GM18907 (cell line): ENCODE measurements at regions not wholly inside any gene's neighbourhood (a gene's known extent, or its start where the extent isn't known, plus 50 kb on each side); places are given as distances from the start of the nearest gene placed in this dataset.
"Not testable (repeated sequence)": the region's sequence is repeated elsewhere in the genome, so short reads cannot be mapped to it uniquely, and the experiment has no call there.

Experiments
- ATAC-seq: cut with Tn5 transposase; IDR thresholded peaks from one replicate; pipeline ENCODE4 v1.9.1; 2021; ENCODE audit warnings: mild to moderate bottlenecking, moderate library complexity; ENCODE audit not compliant: unreplicated experiment

DNA sequence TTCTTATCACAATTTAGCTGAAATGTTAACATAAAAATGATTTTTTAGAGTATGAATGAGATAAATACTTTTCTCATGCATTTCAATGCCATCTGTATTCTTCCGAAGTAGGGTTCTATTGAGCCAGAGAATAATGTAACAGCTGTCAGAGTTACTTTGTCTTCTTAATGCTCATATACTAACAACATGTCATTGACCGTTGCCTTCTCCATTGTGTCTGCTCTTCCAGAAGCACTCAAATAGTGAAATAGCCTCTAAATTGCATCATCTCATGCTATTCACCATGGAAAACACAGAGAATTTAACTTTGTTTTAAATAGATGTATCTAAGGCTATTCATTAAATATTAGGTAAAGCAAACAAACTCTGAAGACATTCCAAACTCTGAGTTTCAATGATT is 1875.9 kb upstream of the CDH9 start:
- no peak for ATAC-seq

DNA sequence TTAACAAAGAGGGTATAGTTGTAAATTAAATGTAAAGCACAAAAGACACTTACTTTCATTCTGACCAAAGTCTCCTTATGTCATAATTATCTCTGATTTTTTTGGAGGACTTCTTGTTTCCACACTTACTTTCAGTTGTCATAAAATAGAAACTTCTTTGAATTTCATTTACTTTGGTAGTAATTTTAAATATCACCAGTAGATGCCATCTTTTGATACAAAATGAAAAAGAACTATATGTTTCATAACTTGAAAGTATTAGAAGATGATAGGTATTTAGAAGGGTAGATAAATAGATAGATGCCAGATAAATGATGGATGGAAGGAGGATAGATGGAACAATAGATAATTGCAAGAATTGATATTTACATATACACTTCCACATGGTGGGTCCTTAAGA is 1865.3 kb upstream of the CDH9 start:
- no peak for ATAC-seq

DNA sequence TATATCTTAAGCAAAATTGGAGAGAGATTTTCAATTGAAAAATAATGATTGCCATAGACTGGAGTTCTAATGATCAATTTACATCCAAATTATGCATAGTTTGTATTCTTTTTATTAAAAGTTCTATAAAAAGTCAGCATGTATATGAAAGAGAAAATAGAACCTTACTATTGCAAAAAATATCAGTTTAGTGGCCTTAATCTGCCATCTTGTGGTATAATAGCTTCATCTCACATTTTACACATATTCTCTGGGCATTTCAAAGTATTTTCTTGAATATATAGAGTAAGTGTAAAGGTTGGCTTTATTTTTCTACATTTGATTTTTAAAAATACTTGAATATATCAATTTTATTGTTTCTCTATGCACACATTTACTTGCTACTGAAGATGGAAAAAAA is 1858.6 kb upstream of the CDH9 start:
- no peak for ATAC-seq

DNA sequence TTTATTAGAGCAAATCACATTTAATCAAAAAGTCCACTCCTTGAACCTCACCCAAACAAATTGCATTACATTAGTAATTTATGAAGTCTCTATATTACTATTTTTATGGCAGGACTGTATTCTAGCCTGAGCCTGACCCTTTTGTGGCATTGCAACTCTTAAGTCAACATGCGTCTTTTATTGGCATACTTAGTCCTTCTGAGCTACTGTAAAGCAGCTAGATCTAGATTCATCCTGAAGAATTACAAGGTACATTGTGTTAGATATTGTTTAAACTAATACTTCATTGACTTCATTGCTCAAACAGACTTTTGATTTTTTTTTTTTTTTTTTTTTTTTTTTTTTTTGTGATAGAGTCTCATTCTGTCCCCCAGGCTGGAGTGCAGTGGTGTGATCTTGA is 1842.5 kb upstream of the CDH9 start:
- ATAC-seq: no peak

DNA sequence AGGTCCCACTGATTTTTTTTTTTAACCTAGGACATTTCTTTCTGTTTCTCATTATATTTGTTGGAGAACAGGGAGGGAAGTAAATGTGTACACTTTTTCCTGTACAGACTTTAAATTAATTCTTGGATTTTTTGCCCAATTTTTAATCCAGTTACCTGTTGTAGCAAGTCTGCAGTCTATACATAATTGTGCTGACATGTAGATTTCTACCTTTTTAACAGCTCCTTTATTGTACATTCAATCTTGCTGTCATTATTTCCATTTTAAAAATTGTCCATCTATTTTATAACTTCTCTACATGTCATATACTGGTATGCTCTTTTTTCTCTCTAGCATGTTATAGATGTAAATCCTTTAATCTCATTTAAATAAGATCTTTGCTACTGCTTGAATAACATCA is 1838.7 kb upstream of the CDH9 start:
- no peak for ATAC-seq

DNA sequence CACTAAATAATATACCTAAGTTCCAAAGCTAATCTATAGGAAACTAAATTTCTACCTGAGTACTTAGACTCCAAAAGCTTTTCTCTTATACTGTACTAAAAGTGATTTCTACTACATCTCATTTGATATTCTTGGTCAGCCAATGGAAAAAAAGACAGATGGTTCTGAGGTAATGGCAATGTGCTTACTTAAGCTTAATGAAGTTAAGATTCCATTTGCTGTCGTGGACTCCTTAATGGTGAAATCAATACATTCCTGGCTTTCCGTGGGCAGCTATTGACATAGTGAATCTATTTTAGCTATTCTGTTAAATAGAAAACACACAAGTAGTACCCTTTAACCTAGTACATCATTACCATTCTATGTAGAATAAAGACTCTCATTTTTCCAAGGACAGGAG is 1825.6 kb upstream of the CDH9 start:
- no peak for ATAC-seq

DNA sequence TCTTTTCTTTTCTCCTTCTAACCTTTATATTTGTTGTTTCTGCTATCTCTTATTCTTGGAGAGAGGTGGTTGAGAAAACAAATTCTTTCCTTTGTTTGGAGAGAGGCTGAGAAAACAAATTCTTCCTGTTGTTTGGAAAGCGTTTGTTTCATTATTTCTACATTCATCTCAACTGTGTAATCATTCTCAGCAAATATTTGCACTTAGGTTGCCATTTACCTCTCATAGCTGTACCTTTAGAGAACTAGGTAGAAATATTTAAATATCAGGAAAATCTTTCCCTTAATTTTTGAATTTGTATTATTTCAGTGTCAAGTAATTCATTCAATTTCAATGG is 1824.4 kb upstream of the CDH9 start:
- no peak for ATAC-seq

DNA sequence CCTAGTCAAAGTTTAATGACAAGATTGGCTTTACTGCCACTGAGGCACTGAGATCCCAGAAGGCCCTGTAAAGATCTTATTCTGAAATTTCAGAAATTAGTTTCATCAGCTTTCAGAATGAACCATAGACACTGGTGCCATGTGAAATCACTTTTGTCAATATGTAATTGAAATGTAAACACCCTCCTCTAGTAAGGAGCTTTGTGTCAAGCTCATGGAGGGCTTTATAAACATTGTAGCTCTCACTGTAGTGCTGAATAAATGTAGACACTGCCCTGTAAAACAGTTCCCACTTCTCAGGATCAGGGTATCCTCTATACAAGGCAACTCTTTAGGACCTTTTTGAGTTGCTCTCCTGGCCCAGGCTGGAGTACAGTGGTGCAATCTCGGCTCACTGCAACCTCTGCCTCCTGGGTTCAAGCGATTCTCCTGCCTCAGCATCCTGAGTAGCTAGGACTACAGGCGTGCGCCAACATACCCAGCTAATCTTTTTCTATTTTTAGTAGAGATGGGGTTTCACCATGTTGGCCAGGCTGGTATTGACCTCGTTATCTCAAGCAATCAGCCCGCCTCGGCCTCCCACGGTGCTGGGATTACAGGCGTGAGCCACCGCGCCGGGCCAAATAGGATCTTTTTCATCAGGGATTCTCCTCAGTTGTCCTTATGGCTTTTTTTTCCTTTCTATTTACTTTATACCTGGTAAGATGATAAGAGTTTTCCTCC is 1823.9 kb upstream of the CDH9 start:
- ATAC-seq: no peak

DNA sequence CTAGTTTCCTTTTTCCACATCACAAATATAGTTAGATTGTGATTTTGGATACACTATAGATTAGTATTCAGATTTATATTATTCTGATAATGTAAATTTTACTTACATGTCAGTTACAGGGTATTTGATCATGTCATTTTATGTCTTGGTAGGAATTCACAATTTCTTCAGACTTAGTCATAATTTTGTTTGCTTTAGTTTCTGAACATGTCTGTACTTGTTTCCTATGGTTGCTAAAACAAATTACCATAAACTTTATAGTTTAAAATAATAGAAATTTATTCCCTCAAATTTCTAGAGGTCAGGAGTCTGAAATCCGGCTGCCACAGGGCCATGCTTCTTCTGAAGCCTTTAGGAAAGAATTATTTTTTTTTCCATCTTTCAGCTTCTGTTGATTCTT is 1817.2 kb upstream of the CDH9 start:
- ATAC-seq: no peak

DNA sequence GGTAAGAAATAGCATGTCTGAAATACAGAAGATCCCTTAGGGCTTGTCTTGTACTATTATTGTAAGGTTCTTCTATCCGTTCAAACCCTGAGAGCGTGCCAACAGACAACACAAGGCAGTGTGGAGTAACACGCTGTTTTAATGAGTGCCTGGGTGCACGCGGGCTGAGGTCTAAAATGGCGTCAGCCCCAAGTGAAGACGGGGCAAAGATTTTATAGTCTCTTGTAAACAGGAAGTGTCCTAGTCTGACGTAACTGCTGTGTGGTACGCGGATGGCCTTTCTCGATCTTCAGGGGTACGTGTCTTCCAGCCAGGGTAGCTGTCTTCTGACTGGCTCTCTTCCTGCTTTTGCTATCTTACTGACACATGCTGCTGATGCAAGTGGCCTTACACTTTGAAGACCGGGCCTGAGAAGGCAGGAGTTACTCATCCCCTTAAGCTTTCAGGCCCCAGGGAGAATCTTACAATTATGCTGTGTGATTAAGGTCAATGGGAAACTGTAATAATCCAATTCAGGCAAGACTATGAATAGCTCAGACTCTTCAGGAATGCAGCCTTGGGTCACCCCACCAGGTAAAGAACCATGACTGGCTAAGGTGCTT is 1812.0 kb upstream of the CDH9 start:
- ATAC-seq: no peak

DNA sequence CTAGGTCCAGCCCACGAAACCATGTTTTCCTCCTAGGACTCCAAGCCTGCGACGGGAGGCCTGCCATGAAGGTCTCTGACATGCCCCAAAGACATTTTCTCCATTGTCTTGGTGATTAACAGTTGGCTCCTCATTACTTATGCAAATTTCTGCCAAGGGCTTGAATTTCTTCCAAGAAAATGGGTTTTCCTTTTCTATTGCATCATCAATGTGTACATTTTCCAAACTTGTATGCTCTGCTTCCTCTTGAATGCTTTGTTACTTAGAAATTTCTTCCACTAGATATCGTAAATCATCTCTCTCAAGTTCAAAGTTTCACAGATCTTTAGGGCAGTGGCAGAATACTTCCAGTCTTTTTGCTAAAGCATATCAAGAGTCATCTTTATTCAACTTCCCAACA is 1792.7 kb upstream of the CDH9 start:
- ATAC-seq: no peak

DNA sequence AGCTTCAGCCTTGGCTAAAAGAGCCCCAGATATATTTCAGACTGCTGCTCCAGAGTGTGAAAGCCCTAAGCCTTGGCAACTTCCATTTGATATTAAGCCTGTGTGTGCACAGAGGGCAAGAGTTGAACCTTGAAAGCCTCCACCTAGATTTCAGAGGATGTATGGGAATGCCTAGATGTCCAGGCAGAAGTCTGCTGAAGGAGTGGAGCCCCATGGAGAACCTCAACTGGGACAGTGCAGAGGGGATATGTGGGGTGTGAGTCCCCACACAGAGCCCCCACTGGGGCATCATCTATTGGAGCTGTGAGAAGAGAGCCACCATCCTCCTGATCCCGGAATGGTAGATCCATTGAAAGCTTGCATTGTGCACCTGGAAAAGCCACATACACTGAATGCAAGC is 1784.8 kb upstream of the CDH9 start:
- ATAC-seq: no peak

DNA sequence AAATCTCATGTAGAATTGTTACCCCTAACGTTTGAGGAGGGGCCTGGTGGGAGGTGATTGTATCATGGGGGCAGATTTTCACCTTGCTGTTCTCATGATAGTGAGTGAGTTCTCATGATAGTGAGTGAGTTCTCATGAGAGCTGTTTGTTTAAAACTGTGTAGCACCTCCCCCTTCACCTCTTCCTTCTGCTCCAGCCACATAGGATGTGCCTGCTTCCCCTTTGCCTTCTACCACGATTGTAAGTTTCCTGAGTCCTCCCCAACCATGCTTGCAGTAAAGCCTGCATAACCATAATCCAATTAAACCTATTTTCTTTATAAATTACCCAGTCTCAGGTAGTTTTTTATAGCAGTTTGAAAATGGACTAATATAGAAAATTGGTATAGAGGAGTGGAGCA is 1783.7 kb upstream of the CDH9 start:
- ATAC-seq: no peak

DNA sequence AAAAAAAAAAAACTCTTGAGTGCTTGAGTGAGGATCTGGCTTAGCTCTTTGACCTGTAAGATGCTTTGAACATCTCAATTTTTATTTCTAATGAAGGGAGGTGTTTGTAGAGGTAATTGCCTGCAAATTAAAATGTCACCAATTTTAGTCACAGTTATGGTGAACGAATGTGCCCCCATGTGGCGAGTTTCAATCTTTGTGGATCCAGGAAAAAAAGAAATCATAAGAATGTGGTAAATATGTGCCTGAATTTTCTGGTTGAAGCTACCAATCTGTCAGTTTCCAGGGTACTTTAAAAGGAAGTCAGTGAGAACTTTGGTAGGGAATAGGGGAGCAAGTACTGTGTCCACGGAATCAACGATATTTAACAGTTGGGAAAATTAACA is 1772.4 kb upstream of the CDH9 start:
- ATAC-seq: no peak

DNA sequence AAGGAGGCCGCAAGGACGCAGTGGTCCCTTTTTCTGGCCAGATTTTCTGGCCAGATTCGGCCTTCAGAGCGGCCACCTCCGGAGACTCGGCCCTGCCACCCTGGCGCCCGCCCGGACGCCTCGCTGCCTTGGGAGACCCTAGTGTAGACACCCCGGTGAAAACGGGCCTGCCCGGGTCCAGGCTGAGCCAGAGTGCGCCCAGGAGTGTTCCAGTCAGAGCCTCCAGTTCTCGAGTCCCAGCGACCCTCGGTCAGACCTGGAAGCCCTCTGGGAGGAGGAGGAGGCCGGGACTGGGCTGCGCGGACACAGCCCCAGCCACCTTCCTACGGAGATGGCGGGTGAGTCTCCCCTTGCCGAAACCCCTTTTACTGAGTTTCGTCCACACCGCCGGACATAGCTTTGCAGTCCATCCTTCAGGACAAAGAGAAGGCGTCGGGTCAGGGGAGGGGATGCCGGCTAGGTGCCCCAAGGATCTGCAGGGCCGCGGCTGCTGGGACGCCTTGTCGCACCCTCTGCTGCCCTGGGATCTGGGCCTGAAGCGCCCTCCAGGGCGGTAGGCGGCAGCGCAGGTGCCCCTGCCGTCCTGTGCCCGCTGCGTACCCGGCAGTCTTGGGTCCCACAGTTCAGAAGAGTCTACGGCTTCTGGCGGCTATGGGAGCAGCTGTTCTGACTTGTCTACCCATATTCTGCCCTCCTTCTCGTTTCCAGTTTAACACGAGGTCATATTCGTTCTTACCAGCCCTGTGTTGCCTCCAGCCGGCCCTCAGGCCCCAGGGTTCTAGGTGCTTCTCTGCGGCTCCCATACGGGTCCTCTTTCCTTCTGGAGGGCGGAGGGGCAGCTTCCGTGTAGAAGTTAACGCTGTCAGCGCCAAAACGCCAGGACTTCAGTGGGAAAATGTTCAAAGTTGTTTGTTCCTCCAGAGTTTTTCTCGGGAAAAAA is 1771.7 kb upstream of the CDH9 start:
- ATAC-seq: no peak

DNA sequence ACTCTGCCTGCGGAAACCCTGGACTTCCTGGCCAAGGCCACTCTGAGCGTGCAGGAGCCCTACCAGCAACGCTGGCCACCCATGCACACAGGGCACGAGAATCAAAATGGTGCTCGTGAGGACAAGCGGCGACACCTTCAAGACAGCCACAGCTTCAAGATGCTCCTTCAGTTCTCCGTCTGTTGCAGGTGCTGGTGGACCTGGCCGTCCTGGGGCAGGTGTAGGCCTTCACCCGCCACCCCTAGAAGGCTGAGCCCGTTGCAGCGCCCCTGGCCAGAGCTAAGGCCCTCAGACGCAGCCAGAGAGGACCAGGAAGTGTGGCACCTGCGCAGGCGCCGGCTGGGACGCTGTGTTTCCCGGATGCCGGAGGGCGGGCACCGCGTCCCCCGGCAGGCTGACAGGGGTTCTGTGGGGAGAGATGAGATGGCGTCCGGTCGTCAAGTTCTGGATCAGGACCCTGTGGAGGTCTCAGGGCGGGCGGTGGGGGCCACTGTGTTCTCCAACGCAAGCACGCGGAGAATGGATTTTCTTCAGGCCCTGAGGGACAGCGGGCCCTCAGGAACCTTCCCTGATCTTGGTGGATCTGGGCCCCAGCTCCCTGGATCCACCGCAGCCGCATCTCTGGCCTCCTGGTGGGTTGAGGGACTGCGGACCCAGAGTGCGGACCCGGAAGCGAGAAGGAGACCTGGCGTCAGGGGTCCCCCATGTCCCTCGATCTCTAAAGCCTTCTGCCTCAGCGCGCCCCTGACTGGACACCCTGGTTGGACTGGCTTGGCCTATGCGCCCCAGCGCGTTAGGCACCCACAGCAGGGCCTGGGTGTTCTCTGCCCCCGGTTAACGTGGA is 1770.8 kb upstream of the CDH9 start:
- no peak for ATAC-seq

DNA sequence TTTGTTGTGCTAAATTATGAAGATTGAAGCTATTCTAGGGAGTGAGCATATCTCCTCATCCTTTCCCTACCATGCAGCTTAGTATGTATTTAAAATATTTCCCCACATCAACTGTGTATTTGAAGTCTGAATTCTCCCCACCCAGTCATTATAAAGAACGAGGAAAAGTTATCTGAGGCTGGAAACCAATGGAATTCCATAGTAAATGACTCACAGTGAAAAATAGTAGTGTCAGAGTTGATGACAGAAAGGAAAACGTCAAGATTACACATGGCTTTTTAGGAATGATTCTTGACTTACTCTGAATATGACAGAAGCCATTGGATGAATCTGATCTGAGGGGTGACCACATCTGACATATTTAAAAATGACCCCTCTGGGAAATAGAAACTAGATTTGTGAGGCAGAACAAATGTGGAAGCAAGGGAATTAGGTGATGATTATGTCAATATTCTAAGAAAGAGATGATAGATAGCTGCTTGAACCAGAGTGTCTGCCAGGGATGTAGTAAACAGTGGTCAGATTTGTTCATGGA is 1768.9 kb upstream of the CDH9 start:
- ATAC-seq: no peak

DNA sequence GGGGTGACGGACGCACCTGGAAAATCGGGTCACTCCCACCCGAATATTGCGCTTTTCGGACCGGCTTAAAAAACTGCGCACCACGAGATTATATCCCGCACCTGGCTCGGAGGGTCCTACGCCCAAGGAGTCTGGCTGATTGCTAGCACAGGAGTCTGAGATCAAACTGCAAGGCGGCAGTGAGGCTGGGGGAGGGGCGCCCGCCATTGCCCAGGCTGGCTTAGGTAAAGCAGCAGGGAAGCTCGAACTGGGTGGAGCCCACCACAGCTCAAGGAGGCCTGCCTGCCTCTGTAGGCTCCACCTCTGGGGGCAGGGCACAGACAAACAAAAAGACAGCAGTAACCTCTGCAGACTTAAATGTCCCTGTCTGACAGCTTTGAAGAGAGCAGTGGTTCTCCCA is 1760.6 kb upstream of the CDH9 start:
- not testable (repeated sequence) for ATAC-seq

DNA sequence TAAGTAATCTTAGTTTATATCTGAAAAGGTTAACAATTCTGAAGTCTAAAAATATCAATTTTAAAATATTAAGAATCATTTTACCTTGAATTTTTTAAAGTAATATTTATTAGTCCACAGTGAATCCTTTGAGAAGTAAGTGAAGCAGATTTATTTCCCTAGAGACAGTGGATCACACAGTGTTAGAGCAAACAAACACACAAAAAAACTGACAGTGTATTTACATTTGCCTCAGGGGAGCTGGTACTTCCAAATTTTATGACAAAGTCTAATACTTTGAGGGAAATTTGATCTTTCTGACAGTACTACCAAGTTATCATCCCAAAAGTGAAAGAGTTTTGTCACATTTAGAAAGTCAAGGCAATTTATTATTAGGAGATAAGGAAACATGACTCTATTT is 1750.6 kb upstream of the CDH9 start:
- ATAC-seq: no peak

DNA sequence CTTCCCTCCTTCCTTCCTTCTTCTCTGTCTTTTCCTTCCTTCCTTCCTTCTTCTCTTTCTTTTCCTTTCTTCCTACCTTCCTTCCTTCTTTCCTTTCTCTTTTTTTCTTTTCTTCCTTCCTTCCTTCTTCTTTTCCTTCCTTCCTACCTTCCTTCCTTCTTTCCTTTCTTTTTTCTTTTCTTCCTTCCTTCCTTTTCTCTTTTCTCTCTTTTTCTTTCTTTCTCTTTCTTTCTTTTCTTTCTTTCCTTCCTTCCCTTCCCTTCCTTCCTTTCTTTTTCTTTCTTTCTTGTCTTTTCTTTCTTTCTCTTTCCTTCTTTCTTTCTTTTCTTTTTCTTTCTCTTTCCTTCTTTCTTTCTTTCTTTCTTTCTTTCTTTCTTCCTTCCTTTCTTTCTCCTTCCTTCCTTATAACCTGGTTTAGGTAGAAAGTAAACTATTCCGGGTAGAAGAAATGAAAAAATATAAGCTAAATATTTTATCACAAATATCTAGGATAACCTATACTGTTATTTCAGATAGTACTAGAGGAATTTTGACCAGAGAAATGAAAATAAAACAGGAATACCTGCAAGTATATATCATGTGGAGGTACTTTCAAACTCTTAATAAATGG is 1741.8 kb upstream of the CDH9 start:
- no peak for ATAC-seq
